HCT116 (cell line): ENCODE measurements at regions not wholly inside any gene's neighbourhood (a gene's known extent, or its start where the extent isn't known, plus 50 kb on each side); places are given as distances from the start of the nearest gene placed in this dataset.

ENCODE experiments used
- ATAC-seq: fragments of 200-7000 bp; cut with Tn5 transposase; 2 replicates; pipeline ENCODE4 v1.9.1; 2020; ENCODE audit warnings: mild to moderate bottlenecking, moderate library complexity
- BruUV-seq: library from RNA; stranded (reverse); fragments of 400-500 nt; replicated peaks from 2 replicates; lab custom pipeline; 2021; lab: Mats Ljungman, UMichigan
- CTCF ChIA-PET: fragments of 300-600 bp; sonication (Branson Sonifier 250); formaldehyde crosslinking; loops from one replicate; lab custom pipeline; 2021; ENCODE audit warnings: antibody characterized with exemption; lab: Charles Lee
- POLR2A ChIA-PET: fragments of 300-600, 350-600 bp; sonication (Branson Sonifier 250); formaldehyde crosslinking; loops from one replicate; lab custom pipeline; 2021; ENCODE audit warnings: antibody characterized with exemption; lab: Charles Lee
- RAD21 ChIA-PET, 2 experiments: fragments of 300-600 bp; sonication (Branson Sonifier 250); formaldehyde crosslinking; loops; one replicate each; lab custom pipeline; 2023; ENCODE audit warnings: low total read pairs in 2 of 2; ENCODE audit not compliant: uncharacterized antibody in 2 of 2, unreplicated experiment in 2 of 2, low non-redundant PET in 1 of 2; lab: Charles Lee
- DNase-seq: peaks from one replicate; pipeline ENCODE4 v3.0.0-alpha.2; 2010; ENCODE audit warnings: low read depth, low spot score
- H2AFZ ChIP-seq: fragments of 200-600 bp; shearing (Covaris generic), sonication (generic); 2 replicates; pipeline ENCODE4 v1.6.1; 2017; ENCODE audit warnings: low read depth, mixed run types, mixed read lengths, antibody characterized with exemption, low read length; ENCODE audit not compliant: poor library complexity, severe bottlenecking
- H3K27ac ChIP-seq: 2 replicates; pipeline ENCODE4 v1.5.1; 2012; ENCODE audit warnings: low read depth, low read length
- H3K27me3 ChIP-seq: fragments of 200-600 bp; sonication (generic); 2 replicates; pipeline ENCODE4 v1.6.1; 2016; ENCODE audit warnings: mixed run types, low read length, mixed read lengths; ENCODE audit not compliant: insufficient read depth
- H3K36me3 ChIP-seq, 2 experiments: fragments of 200-500 bp in 1 of 2; fragments of 200-600 bp in 1 of 2; sonication (Bioruptor generic) in 1 of 2; sonication (generic) in 1 of 2; 2 replicates each; pipeline versions ENCODE4 v1.5.1 to v1.6.1; 2014 to 2016; ENCODE audit warnings: low read length in 2 of 2, inconsistent platforms in 1 of 2, mixed read lengths in 1 of 2, mixed run types in 1 of 2; ENCODE audit not compliant: insufficient read depth in 2 of 2, control insufficient read depth in 1 of 2
- H3K4me1 ChIP-seq, 2 experiments: fragments of 200-600 bp in 1 of 2; sonication (generic) in 1 of 2; 2 replicates each; pipeline versions ENCODE4 v1.5.1 to v1.6.1; 2012 to 2017; ENCODE audit warnings: low read length in 2 of 2, inconsistent platforms in 1 of 2, mild to moderate bottlenecking in 1 of 2, mixed read lengths in 1 of 2, mixed run types in 1 of 2, moderate library complexity in 1 of 2; ENCODE audit not compliant: insufficient read depth in 2 of 2, control insufficient read depth in 1 of 2
- H3K4me2 ChIP-seq: fragments of 200-600 bp; sonication (generic); 2 replicates; pipeline ENCODE4 v1.6.1; 2017; ENCODE audit warnings: mixed run types, low read length, mixed read lengths
- H3K4me3 ChIP-seq, 2 experiments: fragments of 200-600 bp in 1 of 2; sonication (generic) in 1 of 2; replicated peaks in 1 of 2; 2 replicates each; pipeline ENCODE4 v1.5.1; 2011 to 2016; ENCODE audit warnings: low read length in 2 of 2, control low read depth in 1 of 2, low read depth in 1 of 2, mild to moderate bottlenecking in 1 of 2, mixed read lengths in 1 of 2, mixed run types in 1 of 2
- H3K79me2 ChIP-seq: fragments of 200-600 bp; sonication (generic); 2 replicates; pipeline ENCODE4 v1.6.1; 2017; ENCODE audit warnings: mild to moderate bottlenecking, mixed run types, low read length, moderate library complexity, mixed read lengths; ENCODE audit not compliant: insufficient read depth
- H3K9ac ChIP-seq: fragments of 200-600 bp; sonication (generic); 2 replicates; pipeline ENCODE4 v1.6.1; 2016; ENCODE audit warnings: low read length, mixed read lengths
- H3K9me2 ChIP-seq: fragments of 200-600 bp; sonication (generic), shearing (Covaris generic); 2 replicates; pipeline ENCODE4 v1.6.1; 2017; ENCODE audit warnings: mixed run types, mild to moderate bottlenecking, moderate library complexity; ENCODE audit not compliant: insufficient read depth
- H3K9me3 ChIP-seq, 2 experiments: fragments of 200-500 bp in 1 of 2; fragments of 200-600 bp in 1 of 2; sonication (Bioruptor generic) in 1 of 2; sonication (generic) in 1 of 2; 2 replicates each; pipeline ENCODE4 v1.6.1; 2014 to 2017; ENCODE audit warnings: low read length in 2 of 2, mixed read lengths in 2 of 2, inconsistent platforms in 1 of 2, low read depth in 1 of 2, mild to moderate bottlenecking in 1 of 2, mixed run types in 1 of 2, moderate library complexity in 1 of 2; ENCODE audit not compliant: control insufficient read depth in 1 of 2, insufficient read depth in 1 of 2
- H4K20me1 ChIP-seq: fragments of 200-600 bp; sonication (generic), shearing (Covaris generic); 2 replicates; pipeline ENCODE4 v1.6.1; 2017; ENCODE audit warnings: mixed run types, mild to moderate bottlenecking, moderate library complexity; ENCODE audit not compliant: insufficient read depth
- ATF3 ChIP-seq: IDR thresholded peaks from 2 replicates; pipeline ENCODE4 v1.6.1; 2012
- ELF1 ChIP-seq: IDR thresholded peaks from 2 replicates; pipeline ENCODE4 v1.6.1; 2012; ENCODE audit warnings: low read depth, borderline replicate concordance
- JUND ChIP-seq: IDR thresholded peaks from 2 replicates; pipeline ENCODE4 v1.6.1; 2012
- POLR2A ChIP-seq: IDR thresholded peaks from 2 replicates; pipeline ENCODE4 v1.7.0; 2011; ENCODE audit warnings: borderline replicate concordance; ENCODE audit not compliant: insufficient read depth, insufficient read length; ENCODE audit errors: extremely low read depth
- POLR2AphosphoS5 ChIP-seq: IDR thresholded peaks from 2 replicates; pipeline ENCODE4 v1.6.1; 2011; ENCODE audit warnings: mild to moderate bottlenecking, low read depth, low read length, moderate library complexity
- SIN3A ChIP-seq: IDR thresholded peaks from 2 replicates; pipeline ENCODE4 v1.6.1; 2012; ENCODE audit warnings: low read depth
- SP1 ChIP-seq: IDR thresholded peaks from 2 replicates; pipeline ENCODE4 v1.6.1; 2012; ENCODE audit warnings: low read depth
- SRF ChIP-seq: IDR thresholded peaks from 2 replicates; pipeline ENCODE4 v1.6.1; 2012; ENCODE audit warnings: low read depth
- YY1 ChIP-seq: IDR thresholded peaks from 2 replicates; pipeline ENCODE4 v1.6.1; 2011; ENCODE audit warnings: low read length, low read depth, moderate library complexity, mild to moderate bottlenecking; ENCODE audit not compliant: insufficient replicate concordance; ENCODE audit errors: extremely low read depth
- ZFX ChIP-seq: fragments of 450-650 bp; IDR thresholded peaks from 2 replicates; pipeline ENCODE4 v1.6.1; 2017
- intact Hi-C: fragments of 100-400 bp; cut with micrococcal nuclease; formaldehyde crosslinking; loops from 2 replicates; pipeline ENCODE4 v1.10.0; 2022
- TF ChIP-seq, protein P1 (sequence below): IDR thresholded peaks from 2 replicates; pipeline ENCODE4 v1.6.1; 2011; ENCODE audit warnings: mild to moderate bottlenecking, low read length, moderate library complexity; ENCODE audit not compliant: insufficient replicate concordance; ENCODE audit errors: extremely low read depth
- TF ChIP-seq, protein P2 (sequence below): IDR thresholded peaks from 2 replicates; pipeline ENCODE4 v1.6.1; 2012; ENCODE audit warnings: low read depth

DNA sequence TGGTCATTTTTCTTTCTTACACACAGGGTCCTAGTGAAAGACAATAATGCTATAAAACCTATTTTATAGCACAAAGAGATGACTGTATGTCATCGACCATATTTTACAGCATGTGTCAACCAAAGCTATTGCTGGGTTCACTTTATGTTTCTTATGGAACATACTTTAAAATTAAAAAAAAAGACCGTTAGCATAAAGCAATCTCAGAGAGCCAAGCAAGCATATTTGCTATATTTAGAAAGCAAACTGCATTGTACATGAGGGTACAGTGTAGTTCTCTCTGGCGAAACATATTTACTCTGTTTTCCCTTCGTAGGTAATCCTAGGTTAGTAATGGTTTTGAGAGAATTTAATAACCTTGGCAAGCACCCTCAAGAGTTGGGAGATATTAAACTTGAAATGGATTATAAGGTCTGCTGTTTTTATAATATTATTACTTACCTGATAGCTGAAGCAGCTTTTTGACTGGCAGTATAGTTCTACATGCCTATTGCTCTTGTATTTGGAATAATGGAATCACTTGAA, 244.2 kb upstream of the POM121L12 start:
- no peak for ATAC-seq
- Histone ChIP-seq H3K27ac (no peak overlapping the region), H3K4me1 (no peaks in the 10 kb centered on the region), H3K9me2 (no peaks in the 10 kb centered on the region)
- BruUV-seq = no TSS peak
- RAD21 ChIA-PET = no interaction called here
- TF ChIP-seq, protein P1, sequence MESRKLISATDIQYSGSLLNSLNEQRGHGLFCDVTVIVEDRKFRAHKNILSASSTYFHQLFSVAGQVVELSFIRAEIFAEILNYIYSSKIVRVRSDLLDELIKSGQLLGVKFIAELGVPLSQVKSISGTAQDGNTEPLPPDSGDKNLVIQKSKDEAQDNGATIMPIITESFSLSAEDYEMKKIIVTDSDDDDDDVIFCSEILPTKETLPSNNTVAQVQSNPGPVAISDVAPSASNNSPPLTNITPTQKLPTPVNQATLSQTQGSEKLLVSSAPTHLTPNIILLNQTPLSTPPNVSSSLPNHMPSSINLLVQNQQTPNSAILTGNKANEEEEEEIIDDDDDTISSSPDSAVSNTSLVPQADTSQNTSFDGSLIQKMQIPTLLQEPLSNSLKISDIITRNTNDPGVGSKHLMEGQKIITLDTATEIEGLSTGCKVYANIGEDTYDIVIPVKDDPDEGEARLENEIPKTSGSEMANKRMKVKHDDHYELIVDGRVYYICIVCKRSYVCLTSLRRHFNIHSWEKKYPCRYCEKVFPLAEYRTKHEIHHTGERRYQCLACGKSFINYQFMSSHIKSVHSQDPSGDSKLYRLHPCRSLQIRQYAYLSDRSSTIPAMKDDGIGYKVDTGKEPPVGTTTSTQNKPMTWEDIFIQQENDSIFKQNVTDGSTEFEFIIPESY = no peak
- TF ChIP-seq JUND (no peak), SP1 (no peak), ATF3 (no peak)
- TF ChIP-seq, all 23 proteins: peak for 0
- intact Hi-C loops = no loop called here
- H3K79me2 ChIP-seq = no peaks in the 10 kb centered on the region
- no peak overlapping the region for H3K4me2 ChIP-seq
- ChIA-PET CTCF (no interaction called here), POLR2A (no interaction called here)
- H3K4me3 ChIP-seq = no peak overlapping the region
- no peak overlapping the region for H2AFZ ChIP-seq
- H3K9ac ChIP-seq = no peak overlapping the region
- peaks cover 13 to 17% of the 10 kb centered on the region in 2 experiments; a peak in 2 of 4 replicates for H3K9me3 ChIP-seq
- DNase-seq = no peak
- H3K36me3 ChIP-seq = no peaks in the 10 kb centered on the region
- no peaks in the 10 kb centered on the region for H4K20me1 ChIP-seq
- H3K27me3 ChIP-seq = no peaks in the 10 kb centered on the region

DNA sequence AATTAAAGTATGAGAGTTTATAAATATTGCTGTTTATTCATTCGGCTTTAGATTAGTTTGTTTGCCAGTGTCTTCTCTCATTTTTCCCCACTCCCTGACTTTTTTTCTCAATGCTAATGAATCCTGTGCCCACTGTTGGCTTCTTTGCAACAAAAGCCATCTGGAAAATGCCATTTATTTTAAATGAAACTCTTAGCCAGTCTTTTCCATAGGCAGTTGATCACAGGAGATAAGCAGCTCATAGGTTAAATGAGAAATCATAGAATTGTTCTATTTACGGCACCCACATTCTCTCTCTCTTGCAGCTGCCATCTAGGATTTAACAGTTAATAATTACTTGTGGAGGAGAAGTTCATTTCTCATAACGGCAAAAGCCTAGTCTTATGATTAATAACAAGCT, 249.3 kb upstream of the POM121L12 start:
- ChIA-PET CTCF (no interaction called here), RAD21 (no interaction called here), POLR2A (no interaction called here)
- intact Hi-C loops = no loop called here
- ATAC-seq (no peak), DNase-seq (no peak)
- Histone ChIP-seq H2AFZ (no peak overlapping the region), H3K4me3 (no peak overlapping the region), H3K9me2 (no peaks in the 10 kb centered on the region), H3K9me3 (peaks cover 19 to 21% of the 10 kb centered on the region in 2 experiments; a peak in 2 of 4 replicates), H3K4me1 (no peaks in the 10 kb centered on the region), H3K27me3 (no peaks in the 10 kb centered on the region), H3K79me2 (no peaks in the 10 kb centered on the region), H4K20me1 (no peaks in the 10 kb centered on the region), H3K9ac (no peak overlapping the region), H3K27ac (no peak overlapping the region), H3K36me3 (no peaks in the 10 kb centered on the region), H3K4me2 (no peak overlapping the region)
- no TSS peak for BruUV-seq
- TF ChIP-seq ZFX (no peak), ELF1 (no peak), POLR2A (no peak), YY1 (no peak), SRF (no peak), POLR2AphosphoS5 (no peak), SP1 (no peak), SIN3A (no peak)
- TF ChIP-seq, protein P2, sequence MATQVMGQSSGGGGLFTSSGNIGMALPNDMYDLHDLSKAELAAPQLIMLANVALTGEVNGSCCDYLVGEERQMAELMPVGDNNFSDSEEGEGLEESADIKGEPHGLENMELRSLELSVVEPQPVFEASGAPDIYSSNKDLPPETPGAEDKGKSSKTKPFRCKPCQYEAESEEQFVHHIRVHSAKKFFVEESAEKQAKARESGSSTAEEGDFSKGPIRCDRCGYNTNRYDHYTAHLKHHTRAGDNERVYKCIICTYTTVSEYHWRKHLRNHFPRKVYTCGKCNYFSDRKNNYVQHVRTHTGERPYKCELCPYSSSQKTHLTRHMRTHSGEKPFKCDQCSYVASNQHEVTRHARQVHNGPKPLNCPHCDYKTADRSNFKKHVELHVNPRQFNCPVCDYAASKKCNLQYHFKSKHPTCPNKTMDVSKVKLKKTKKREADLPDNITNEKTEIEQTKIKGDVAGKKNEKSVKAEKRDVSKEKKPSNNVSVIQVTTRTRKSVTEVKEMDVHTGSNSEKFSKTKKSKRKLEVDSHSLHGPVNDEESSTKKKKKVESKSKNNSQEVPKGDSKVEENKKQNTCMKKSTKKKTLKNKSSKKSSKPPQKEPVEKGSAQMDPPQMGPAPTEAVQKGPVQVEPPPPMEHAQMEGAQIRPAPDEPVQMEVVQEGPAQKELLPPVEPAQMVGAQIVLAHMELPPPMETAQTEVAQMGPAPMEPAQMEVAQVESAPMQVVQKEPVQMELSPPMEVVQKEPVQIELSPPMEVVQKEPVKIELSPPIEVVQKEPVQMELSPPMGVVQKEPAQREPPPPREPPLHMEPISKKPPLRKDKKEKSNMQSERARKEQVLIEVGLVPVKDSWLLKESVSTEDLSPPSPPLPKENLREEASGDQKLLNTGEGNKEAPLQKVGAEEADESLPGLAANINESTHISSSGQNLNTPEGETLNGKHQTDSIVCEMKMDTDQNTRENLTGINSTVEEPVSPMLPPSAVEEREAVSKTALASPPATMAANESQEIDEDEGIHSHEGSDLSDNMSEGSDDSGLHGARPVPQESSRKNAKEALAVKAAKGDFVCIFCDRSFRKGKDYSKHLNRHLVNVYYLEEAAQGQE = no peak
- TF ChIP-seq, protein P1 = no peak
